HEK293T (cell line): ENCODE measurements at regions not wholly inside any gene's neighbourhood (a gene's known extent, or its start where the extent isn't known, plus 50 kb on each side); places are given as distances from the start of the nearest gene placed in this dataset.
A peak's percentile ranks its signal among the peaks of the same experiment; 100 is the strongest.

ENCODE experiments used
- CTCF ChIA-PET: fragments of 350-600 bp; formaldehyde crosslinking; extraction: SDS; loops from one replicate; lab custom pipeline; 2021; ENCODE audit warnings: antibody characterized with exemption, inconsistent platforms; lab: Yijun Ruan, JAX
- POLR2A ChIA-PET: fragments of 350-600 bp; formaldehyde crosslinking; extraction: SDS; loops from one replicate; lab custom pipeline; 2020; ENCODE audit warnings: antibody characterized with exemption, inconsistent platforms; lab: Yijun Ruan, JAX
- DNase-seq: peaks from one replicate; pipeline ENCODE4 v3.0.0; 2012; ENCODE audit warnings: mixed read lengths; ENCODE audit errors: extremely low spot score
- ARNT ChIP-seq: fragments of 450-650 bp; IDR thresholded peaks from 2 replicates; pipeline ENCODE4 v1.6.1; 2017; ENCODE audit warnings: mild to moderate bottlenecking
- BHLHE40 ChIP-seq: fragments of 450-650 bp; IDR thresholded peaks from 2 replicates; pipeline ENCODE4 v1.6.1; 2016; ENCODE audit warnings: mild to moderate bottlenecking, moderate library complexity, borderline replicate concordance
- CTBP1 ChIP-seq: fragments of 450-650 bp; IDR thresholded peaks from 2 replicates; pipeline ENCODE4 v1.6.1; 2016; ENCODE audit warnings: borderline replicate concordance
- ELF4 ChIP-seq: fragments of 450-650 bp; IDR thresholded peaks from 2 replicates; pipeline ENCODE4 v1.6.1; 2017; ENCODE audit warnings: antibody characterized with exemption
- FOXA1 ChIP-seq: fragments of 450-650 bp; IDR thresholded peaks from 2 replicates; pipeline ENCODE4 v1.6.1; 2016; ENCODE audit warnings: mild to moderate bottlenecking
- FOXK2 ChIP-seq: fragments of 450-650 bp; IDR thresholded peaks from 2 replicates; pipeline ENCODE4 v1.6.1; 2016; ENCODE audit warnings: mild to moderate bottlenecking
- FOXM1 ChIP-seq: fragments of 450-650 bp; IDR thresholded peaks from 2 replicates; pipeline ENCODE4 v1.6.1; 2017; ENCODE audit warnings: mild to moderate bottlenecking, borderline replicate concordance
- HDGF ChIP-seq: fragments of 450-650 bp; IDR thresholded peaks from 2 replicates; pipeline ENCODE4 v1.6.1; 2017; ENCODE audit warnings: antibody characterized with exemption, borderline replicate concordance
- L3MBTL2 ChIP-seq: fragments of 450-650 bp; conservative IDR thresholded peaks from 2 replicates; pipeline ENCODE4 v1.6.1; 2016; ENCODE audit warnings: mild to moderate bottlenecking
- LEF1 ChIP-seq: fragments of 450-650 bp; IDR thresholded peaks from 2 replicates; pipeline ENCODE4 v1.6.1; 2017; ENCODE audit warnings: mild to moderate bottlenecking, borderline replicate concordance
- NFRKB ChIP-seq: fragments of 450-650 bp; IDR thresholded peaks from 2 replicates; pipeline ENCODE4 v1.6.1; 2016; ENCODE audit warnings: mild to moderate bottlenecking, moderate library complexity
- PKNOX1 ChIP-seq: fragments of 450-650 bp; IDR thresholded peaks from 2 replicates; pipeline ENCODE4 v1.6.1; 2016
- SP1 ChIP-seq: fragments of 450-650 bp; IDR thresholded peaks from 2 replicates; pipeline ENCODE4 v1.6.1; 2017
- SUZ12 ChIP-seq: fragments of 450-650 bp; IDR thresholded peaks from 2 replicates; pipeline ENCODE4 v1.6.1; 2016; ENCODE audit warnings: mild to moderate bottlenecking
- TARDBP ChIP-seq: fragments of 450-650 bp; IDR thresholded peaks from 2 replicates; pipeline ENCODE4 v1.6.1; 2016
- ZNF384 ChIP-seq: fragments of 450-650 bp; IDR thresholded peaks from 2 replicates; pipeline ENCODE4 v1.6.1; 2016

- peak; percentile 65 for DNase-seq
- ChIA-PET CTCF (no interaction called here), POLR2A (interaction anchor here (0.8 to 1.4 kb wide), 5 partner anchors 14 to 385 kb away, joined by 3 read pairs; no protein-coding TSS in a partner anchor)
- no peak for TF ChIP-seq ZNF384
- no peak for TF ChIP-seq NFRKB
- peak; percentile 81 for TF ChIP-seq PKNOX1
- TF ChIP-seq SUZ12 = no peak
- TF ChIP-seq BHLHE40 = no peak
- TF ChIP-seq L3MBTL2 = peak; percentile 61
- TF ChIP-seq ELF4 = no peak
- TF ChIP-seq ARNT = no peak
- TF ChIP-seq FOXM1 = no peak
- no peak for TF ChIP-seq FOXA1
- TF ChIP-seq TARDBP = no peak
- TF ChIP-seq HDGF = no peak
- no peak for TF ChIP-seq FOXK2
- TF ChIP-seq CTBP1 = no peak
- no peak for TF ChIP-seq LEF1
- TF ChIP-seq SP1 = no peak
These were observed 61.5 kb upstream of the HDDC2 start for GRCh38 chr6:125363039-125363823.

GRCh38 chr6:125363824-125364165 lies 62.0 kb upstream of the HDDC2 start:
- no peak for DNase-seq
- TF ChIP-seq PKNOX1 = no peak
- no peak for TF ChIP-seq ELF4
- no peak for TF ChIP-seq SUZ12
- TF ChIP-seq FOXA1 = no peak
- TF ChIP-seq ZNF384 = no peak
- TF ChIP-seq BHLHE40 = no peak
- no peak for TF ChIP-seq HDGF
- no peak for TF ChIP-seq TARDBP
- no peak for TF ChIP-seq NFRKB
- ChIA-PET POLR2A (interaction anchor here (1.3 kb wide), 1 partner anchor 14 kb away, joined by 3 read pairs; no protein-coding TSS in a partner anchor), CTCF (interaction anchor here (0.6 kb wide), 1 partner anchor 390 kb away, joined by 3 read pairs; no protein-coding TSS in a partner anchor)

GRCh38 chr6:125365230-125365629 lies 63.5 kb upstream of the HDDC2 start:
- ChIA-PET CTCF (no interaction called here), POLR2A (no interaction called here)
- no peak for DNase-seq
- TF ChIP-seq FOXM1 = no peak
- no peak for TF ChIP-seq SP1
- no peak for TF ChIP-seq FOXA1
- TF ChIP-seq FOXK2 = no peak
- no peak for TF ChIP-seq L3MBTL2
- TF ChIP-seq LEF1 = no peak
- TF ChIP-seq ELF4 = no peak
- TF ChIP-seq SUZ12 = no peak

GRCh38 chr6:125367036-125367782 lies 65.4 kb upstream of the HDDC2 start:
- POLR2A ChIA-PET = interaction anchor here (0.8 to 0.9 kb wide), 2 partner anchors 53 to 423 kb away, joined by 3 read pairs; no protein-coding TSS in a partner anchor
- TF ChIP-seq FOXM1 (no peak), SP1 (no peak), ARNT (no peak), ZNF384 (no peak)
- CTCF ChIA-PET = interaction anchor here (0.8 kb wide), 1 partner anchor 55 kb away, joined by 4 read pairs; no protein-coding TSS in a partner anchor
- DNase-seq = no peak

GRCh38 chr6:125370343-125370742 lies 68.6 kb upstream of the HDDC2 start:
- TF ChIP-seq SUZ12 = no peak
- TF ChIP-seq ZNF384 = no peak
- no peak for TF ChIP-seq BHLHE40
- TF ChIP-seq PKNOX1 = no peak
- no peak for TF ChIP-seq LEF1
- TF ChIP-seq NFRKB = no peak
- no peak for TF ChIP-seq CTBP1
- TF ChIP-seq ARNT = no peak
- no peak for TF ChIP-seq FOXM1
- no peak for TF ChIP-seq TARDBP
- no peak for TF ChIP-seq HDGF
- no peak for TF ChIP-seq ELF4
- no peak for TF ChIP-seq FOXA1
- no peak for TF ChIP-seq L3MBTL2
- no peak for TF ChIP-seq FOXK2
- TF ChIP-seq SP1 = no peak
- CTCF ChIA-PET = no interaction called here
- no peak for DNase-seq
- POLR2A ChIA-PET = no interaction called here

- ChIA-PET CTCF (no interaction called here), POLR2A (no interaction called here)
- no peak for DNase-seq
- TF ChIP-seq TARDBP (no peak), ELF4 (no peak), ARNT (no peak), LEF1 (no peak), BHLHE40 (no peak), SUZ12 (no peak), SP1 (no peak), NFRKB (no peak), HDGF (no peak), FOXK2 (no peak), PKNOX1 (no peak), FOXA1 (no peak), L3MBTL2 (no peak), FOXM1 (no peak), ZNF384 (no peak), CTBP1 (no peak)
These were observed 73.2 kb upstream of the HDDC2 start for GRCh38 chr6:125375013-125375412.
